Fibroblast of peridontal ligament (primary cell): ENCODE measurements at regions not wholly inside any gene's neighbourhood (a gene's known extent, or its start where the extent isn't known, plus 50 kb on each side); places are given as distances from the start of the nearest gene placed in this dataset.
A peak's percentile ranks its signal among the peaks of the same experiment; 100 is the strongest.
"Not testable (repeated sequence)": the region's sequence is repeated elsewhere in the genome, so short reads cannot be mapped to it uniquely, and the experiment has no call there.

Source experiments
- DNase-seq: peaks from one replicate; pipeline ENCODE4 v3.0.0-alpha.2; 2010; ENCODE audit errors: extremely low read depth

DNA sequence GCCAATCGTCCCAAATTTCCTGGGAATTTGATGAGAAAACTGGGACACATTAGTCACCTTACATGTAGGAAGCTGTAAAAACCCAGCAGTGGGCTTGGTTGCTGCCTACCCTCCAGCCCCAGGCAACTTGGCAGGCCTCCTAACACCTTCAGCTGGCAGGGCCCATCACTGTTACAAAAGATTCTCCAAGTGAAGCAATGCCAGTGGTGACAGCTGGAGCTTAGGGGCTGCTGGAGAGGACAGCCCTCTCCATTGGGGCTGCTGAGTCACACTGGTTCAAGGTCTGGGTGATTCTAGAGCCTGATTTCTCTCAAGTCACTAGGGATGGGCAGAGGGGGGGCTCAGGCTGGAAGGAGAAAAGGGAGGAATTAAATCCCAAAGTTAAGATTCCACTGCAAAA, 180.6 kb downstream of the COPRS start:
- DNase-seq: peak; percentile 54

DNA sequence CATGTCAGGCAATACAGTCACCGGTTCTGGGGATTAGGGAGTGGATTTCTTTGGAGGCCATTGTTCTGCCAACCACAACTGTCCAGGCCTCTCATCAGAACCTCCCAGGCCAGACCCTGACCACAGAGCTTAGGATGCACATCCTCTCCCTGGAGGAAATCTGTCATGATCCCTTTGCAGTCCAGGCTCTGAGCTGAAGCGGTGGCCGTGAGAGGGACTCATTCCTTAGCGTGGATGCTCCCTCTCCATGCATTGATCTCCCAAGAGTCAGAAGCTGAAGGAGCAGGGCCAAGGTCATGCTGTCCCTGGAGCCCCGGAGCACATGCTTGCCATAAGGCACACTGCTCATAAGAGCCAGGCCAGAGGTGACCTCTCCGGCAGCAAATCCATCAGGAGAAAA, 181.4 kb downstream of the COPRS start:
- DNase-seq: no peak

- no peak for DNase-seq
These were observed 182.0 kb downstream of the COPRS start for GRCh38 chr17:31677036-31677435.

DNA sequence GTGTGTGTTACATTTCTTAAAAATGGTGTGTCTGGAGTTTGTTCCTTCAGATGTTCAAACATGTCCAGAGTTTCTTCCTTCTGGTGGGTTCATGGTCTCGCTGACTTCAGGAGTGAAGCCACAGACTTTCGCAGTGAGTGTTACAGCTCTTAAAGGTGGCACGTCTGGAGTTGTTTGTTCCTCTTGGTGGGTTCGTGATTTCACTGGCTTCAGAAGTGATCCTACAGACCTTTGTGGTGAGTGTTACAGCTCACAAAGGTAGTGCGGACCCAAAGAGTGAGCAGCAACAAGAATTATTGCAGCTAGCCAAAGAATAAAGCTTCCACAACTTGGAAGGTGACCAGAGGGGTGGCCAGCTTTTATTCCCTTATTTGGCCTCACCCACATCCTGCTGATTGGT, 183.7 kb downstream of the COPRS start:
- not testable (repeated sequence) for DNase-seq

GRCh38 chr17:31674717-31675349, 184.2 kb downstream of the COPRS start:
- peak; percentile 73 for DNase-seq

DNA sequence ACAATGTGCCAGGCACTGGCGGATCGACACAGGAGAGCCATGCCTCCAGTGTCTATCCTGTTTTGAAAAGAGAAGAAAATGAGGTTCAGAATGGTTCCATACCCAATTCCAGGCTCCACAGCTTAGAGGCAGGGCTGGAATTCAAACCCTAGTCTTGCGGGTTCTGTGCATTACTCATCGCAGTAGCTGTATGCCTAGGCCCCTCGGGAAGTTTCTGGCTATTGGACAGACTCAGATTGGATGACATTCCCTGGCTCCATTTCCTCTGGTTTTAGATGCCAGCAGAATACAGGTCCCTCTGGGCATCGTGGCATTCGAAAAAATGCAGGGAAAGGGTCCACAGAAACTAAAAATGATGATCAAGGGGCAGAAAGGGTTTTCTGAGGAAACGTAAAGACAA, 184.7 kb downstream of the COPRS start:
- peak; percentile 96 for DNase-seq

GRCh38 chr17:31673076-31673475, 186.0 kb downstream of the COPRS start:
- DNase-seq: no peak

GRCh38 chr17:31672161-31672819, 186.8 kb downstream of the COPRS start:
- DNase-seq: no peak

DNA sequence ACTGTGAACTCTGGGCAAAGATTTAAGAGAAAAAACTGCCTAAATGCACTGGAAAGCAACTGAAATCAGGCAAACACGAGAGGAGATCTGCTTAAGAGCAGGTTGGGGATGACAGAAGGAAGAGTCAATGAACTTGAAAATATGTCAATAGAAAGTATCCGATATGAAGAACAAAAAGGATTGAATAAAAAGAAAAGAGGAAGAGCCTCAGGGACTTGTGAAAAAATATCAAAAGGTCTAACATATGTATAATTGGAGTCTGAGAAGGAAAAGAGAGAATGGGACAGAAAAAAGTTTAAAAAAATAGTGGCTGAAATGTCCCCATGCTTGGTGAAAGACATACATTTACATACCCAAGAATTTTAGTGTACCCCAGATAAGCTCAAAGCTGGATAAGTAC, 195.5 kb downstream of the COPRS start:
- peak; percentile 57 for DNase-seq

DNA sequence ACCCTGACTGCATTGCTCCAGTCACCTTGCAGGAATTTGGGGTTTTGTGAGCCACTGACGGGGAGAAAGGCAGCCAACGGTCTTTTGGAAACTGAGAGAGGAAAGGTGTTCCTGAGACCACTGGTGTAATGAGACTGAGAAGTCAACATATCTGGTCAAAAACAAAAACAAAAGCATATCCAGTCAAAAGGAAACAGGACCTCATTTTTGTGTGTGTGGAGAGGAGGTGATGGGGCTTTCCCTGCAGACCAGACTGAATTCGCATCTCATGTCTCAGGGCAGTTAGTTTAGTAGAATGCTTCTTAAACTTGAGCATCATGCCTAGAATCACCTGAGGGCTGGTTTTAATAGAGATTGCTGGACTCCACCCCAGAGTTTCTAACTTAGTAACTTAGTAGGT, 198.4 kb downstream of the COPRS start:
- DNase-seq: no peak

GRCh38 chr17:31657876-31658275, 201.2 kb downstream of the COPRS start:
- no peak for DNase-seq

DNA sequence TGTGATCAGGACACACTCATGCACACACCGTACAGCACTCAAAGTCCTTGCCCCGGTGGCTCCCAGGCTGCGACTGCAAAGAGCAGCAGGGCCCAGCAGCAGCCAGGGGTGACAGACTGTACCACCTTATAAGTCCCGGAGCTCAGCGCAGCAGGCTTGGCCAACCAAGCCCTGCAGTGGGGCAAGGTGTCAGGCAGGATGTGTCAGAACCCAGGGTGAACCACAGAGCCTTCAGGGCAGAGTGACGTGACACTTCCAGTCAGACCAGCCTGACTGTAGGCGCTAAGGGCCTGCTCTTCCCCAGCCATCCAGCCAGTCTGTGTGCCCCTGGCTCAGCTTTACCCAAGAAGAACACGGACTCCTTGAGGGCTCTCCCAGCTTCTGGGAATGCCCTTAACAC, 204.1 kb downstream of the COPRS start:
- no peak for DNase-seq

GRCh38 chr17:31653691-31654090, 205.4 kb downstream of the COPRS start:
- DNase-seq: peak; percentile 21

DNA sequence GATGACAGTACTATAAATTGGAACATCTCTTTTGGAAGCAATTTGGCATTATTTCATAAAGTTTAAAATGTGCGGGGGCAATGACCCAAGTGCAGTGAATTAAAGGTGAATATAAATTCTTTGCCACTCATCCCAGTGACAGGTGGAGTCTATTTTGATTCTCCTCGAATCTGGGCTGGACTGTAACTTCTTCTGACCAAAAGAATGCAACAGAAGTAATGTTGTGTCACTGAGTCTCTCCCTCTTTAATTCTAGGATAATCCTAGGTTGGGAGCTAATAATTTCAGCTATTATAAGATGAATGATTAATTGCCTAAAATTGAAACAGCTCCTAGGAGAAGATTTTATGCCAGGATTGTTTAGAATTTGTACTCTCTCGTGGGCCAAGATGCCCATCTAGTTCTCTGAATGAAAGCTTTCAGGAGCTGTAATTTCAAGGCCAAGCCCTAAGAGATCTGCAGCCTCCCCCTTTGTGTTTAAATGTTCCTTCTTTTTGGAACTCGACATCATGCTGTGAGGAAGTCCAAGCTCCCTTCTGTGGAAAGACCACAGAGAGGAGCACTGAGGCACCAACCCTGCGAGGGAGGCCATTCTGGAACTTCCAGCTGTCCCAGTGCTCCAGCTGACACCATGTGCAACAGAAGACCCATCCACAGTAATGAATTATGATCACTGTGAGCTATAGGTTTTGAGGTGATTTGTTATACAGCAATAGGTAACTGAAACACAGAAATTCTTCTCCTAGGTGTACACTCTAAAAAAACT, 208.1 kb downstream of the COPRS start:
- no peak for DNase-seq

DNA sequence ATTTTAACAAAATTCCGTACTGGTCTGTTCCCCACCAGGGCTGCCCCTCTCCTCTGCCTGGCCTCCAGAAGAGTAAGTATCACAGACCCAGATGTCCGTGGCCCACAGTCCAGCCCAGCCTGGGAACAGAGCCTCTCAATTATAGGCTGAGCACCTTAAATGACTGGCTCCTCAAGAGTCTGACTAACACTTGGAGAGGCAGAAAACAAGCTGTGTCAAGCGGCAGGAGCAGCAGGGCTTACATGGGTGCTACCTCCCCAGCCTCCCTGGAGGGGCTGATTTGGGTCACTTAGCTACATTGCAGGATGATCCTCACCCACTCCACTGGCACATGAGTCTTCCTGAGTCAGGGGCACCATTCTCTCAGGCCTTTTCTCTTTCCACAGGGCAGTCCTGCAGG, 209.7 kb downstream of the COPRS start:
- DNase-seq: no peak

- no peak for DNase-seq
These were observed 211.4 kb downstream of the COPRS start for GRCh38 chr17:31647661-31648060.

- no peak for DNase-seq
These were observed 212.4 kb downstream of the COPRS start for GRCh38 chr17:31646642-31647041.

GRCh38 chr17:31645351-31645750, 213.7 kb downstream of the COPRS start:
- no peak for DNase-seq

GRCh38 chr17:31631766-31632165, 227.3 kb downstream of the COPRS start:
- no peak for DNase-seq

- DNase-seq: not testable (repeated sequence)
These were observed 228.2 kb downstream of the COPRS start for GRCh38 chr17:31630866-31631265.

- DNase-seq: peak; percentile 96
These were observed 229.2 kb downstream of the COPRS start for GRCh38 chr17:31629696-31630470.

GRCh38 chr17:31627960-31628359, 231.1 kb downstream of the COPRS start:
- DNase-seq: peak; percentile 93
